BLaER1 (cell line): ENCODE measurements at regions not wholly inside any gene's neighbourhood (a gene's known extent, or its start where the extent isn't known, plus 50 kb on each side); places are given as distances from the start of the nearest gene placed in this dataset.

Experiments used
- H3K27ac ChIP-seq: shearing (Covaris generic); formaldehyde crosslinking; 2 replicates; pipeline ENCODE4 v1.8.1; 2022
- H3K27me3 ChIP-seq: shearing (Covaris generic); formaldehyde crosslinking; 2 replicates; pipeline ENCODE4 v1.8.1; 2022
- H3K36me3 ChIP-seq: shearing (Covaris generic); formaldehyde crosslinking; 2 replicates; pipeline ENCODE4 v1.8.1; 2022
- H3K4me1 ChIP-seq: shearing (Covaris generic); formaldehyde crosslinking; 2 replicates; pipeline ENCODE4 v1.8.1; 2022
- H3K4me2 ChIP-seq: shearing (Covaris generic); formaldehyde crosslinking; 2 replicates; pipeline ENCODE4 v1.8.1; 2022
- H3K4me3 ChIP-seq: shearing (Covaris generic); formaldehyde crosslinking; 2 replicates; pipeline ENCODE4 v1.8.1; 2022
- H3K9ac ChIP-seq: shearing (Covaris generic); formaldehyde crosslinking; 2 replicates; pipeline ENCODE4 v1.8.1; 2022
- H3K9me3 ChIP-seq: shearing (Covaris generic); formaldehyde crosslinking; 2 replicates; pipeline ENCODE4 v1.8.1; 2022
- H4K20me1 ChIP-seq: shearing (Covaris generic); formaldehyde crosslinking; 2 replicates; pipeline ENCODE4 v1.8.1; 2022
- Cebpa-rat ChIP-seq: shearing (Covaris generic); IDR thresholded peaks from 2 replicates; pipeline ENCODE4 v1.8.1; 2022

GRCh38 chr2:180099308-180099707 lies 92.2 kb upstream of the CWC22 start:
- Histone ChIP-seq H3K9me3 (no peaks in the 10 kb centered on the region), H3K27me3 (no peaks in the 10 kb centered on the region), H3K27ac (no peak overlapping the region), H3K4me2 (no peak overlapping the region), H3K36me3 (no peaks in the 10 kb centered on the region), H3K4me1 (no peaks in the 10 kb centered on the region), H3K4me3 (no peak overlapping the region), H3K9ac (no peak overlapping the region), H4K20me1 (no peaks in the 10 kb centered on the region)
- no peak for TF ChIP-seq Cebpa-rat

GRCh38 chr2:180085144-180085543 lies 78.0 kb upstream of the CWC22 start:
- no peak overlapping the region for H3K4me3 ChIP-seq
- no peak overlapping the region for H3K4me2 ChIP-seq
- no peak for TF ChIP-seq Cebpa-rat
- H3K27me3 ChIP-seq = no peaks in the 10 kb centered on the region
- H3K9me3 ChIP-seq = peaks cover 15% of the 10 kb centered on the region
- no peaks in the 10 kb centered on the region for H3K4me1 ChIP-seq
- no peaks in the 10 kb centered on the region for H3K36me3 ChIP-seq
- no peak overlapping the region for H3K27ac ChIP-seq
- no peak overlapping the region for H3K9ac ChIP-seq
- H4K20me1 ChIP-seq = no peaks in the 10 kb centered on the region

DNA sequence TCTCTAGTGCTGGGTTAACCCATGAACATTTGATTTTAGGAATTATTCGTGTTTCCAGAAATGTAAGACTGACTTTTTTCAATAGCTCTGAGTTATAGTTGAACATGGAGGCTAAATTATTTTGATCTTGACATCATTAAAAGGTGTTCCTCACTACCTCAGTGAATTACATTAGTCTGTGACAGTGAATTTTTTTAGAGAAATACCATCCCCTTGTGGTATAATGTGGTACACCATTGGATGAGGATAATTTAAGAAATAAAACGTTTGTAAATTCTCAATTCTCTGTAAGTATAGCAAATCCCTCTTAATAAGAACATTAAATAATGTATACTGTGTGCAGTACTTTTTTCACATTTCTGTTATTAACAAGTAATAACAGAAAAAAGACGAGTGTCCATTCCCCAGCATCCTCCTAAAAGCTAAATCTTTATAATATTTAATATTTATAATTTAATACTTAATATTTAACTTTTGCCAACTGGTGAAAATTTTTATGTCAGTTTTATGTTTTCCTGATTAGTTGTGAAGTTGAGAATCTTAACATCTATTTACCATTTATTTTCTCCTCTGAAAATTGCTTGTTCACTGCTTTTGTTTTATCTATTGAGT lies 70.3 kb upstream of the CWC22 start:
- H3K27ac ChIP-seq = no peak overlapping the region
- no peak overlapping the region for H3K9ac ChIP-seq
- H4K20me1 ChIP-seq = no peaks in the 10 kb centered on the region
- no peak overlapping the region for H3K4me3 ChIP-seq
- no peaks in the 10 kb centered on the region for H3K27me3 ChIP-seq
- H3K4me2 ChIP-seq = no peak overlapping the region
- H3K4me1 ChIP-seq = no peaks in the 10 kb centered on the region
- no peak for TF ChIP-seq Cebpa-rat
- H3K36me3 ChIP-seq = no peaks in the 10 kb centered on the region
- H3K9me3 ChIP-seq = peaks cover 15% of the 10 kb centered on the region

DNA sequence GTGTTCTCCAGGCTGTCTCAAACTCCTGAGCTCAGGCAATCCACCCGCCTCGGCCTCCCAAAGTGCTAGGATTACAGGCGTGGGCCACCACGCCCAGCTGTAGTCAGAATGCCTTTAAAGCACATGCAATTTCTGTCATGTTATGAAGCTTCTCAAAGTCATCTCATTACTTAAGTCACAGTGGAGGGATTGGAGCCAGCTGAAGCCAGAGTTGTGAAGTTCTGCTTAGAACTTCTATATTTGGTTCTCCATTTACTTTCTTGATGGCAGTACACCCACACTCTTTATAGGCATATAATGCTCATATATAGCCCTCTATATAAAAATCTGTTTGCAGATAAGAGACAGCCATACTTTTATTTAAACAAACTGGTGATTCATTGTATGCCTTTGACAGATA lies 68.8 kb upstream of the CWC22 start:
- Histone ChIP-seq H3K4me2 (no peak overlapping the region), H3K4me1 (no peaks in the 10 kb centered on the region), H3K27ac (no peak overlapping the region), H3K9ac (no peak overlapping the region), H4K20me1 (no peaks in the 10 kb centered on the region), H3K36me3 (no peaks in the 10 kb centered on the region), H3K4me3 (no peak overlapping the region), H3K9me3 (peaks cover 6% of the 10 kb centered on the region), H3K27me3 (no peaks in the 10 kb centered on the region)
- no peak for TF ChIP-seq Cebpa-rat

DNA sequence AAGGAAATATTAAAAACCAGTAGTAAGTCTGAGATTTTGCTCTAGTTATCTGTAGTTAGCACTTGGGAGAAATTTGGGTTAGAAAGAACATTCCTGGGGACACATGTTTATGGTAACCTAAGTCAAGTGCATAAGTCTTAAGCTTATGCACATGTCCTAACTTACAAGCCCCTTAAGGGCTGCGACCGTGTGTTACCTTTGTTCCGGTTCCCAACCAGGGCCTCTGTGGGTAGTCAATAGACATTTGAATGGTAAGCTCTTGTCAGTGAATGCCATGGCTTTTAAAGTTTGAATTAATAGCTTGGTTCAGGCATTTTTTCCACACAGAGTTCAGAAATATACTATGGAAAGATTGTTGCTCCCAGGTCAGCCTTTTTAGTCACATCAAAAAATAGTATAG lies 64.7 kb upstream of the CWC22 start:
- Histone ChIP-seq H3K9me3 (peaks cover 17% of the 10 kb centered on the region), H4K20me1 (no peaks in the 10 kb centered on the region), H3K4me3 (no peak overlapping the region), H3K9ac (no peak overlapping the region), H3K36me3 (0 out of 2 replicates have a peak, but pooled peaks cover 3% of the 10 kb centered on the region), H3K27me3 (no peaks in the 10 kb centered on the region), H3K4me1 (no peaks in the 10 kb centered on the region), H3K4me2 (no peak overlapping the region), H3K27ac (no peak overlapping the region)
- no peak for TF ChIP-seq Cebpa-rat

- no peaks in the 10 kb centered on the region for H4K20me1 ChIP-seq
- H3K4me3 ChIP-seq = no peak overlapping the region
- no peak for TF ChIP-seq Cebpa-rat
- H3K4me1 ChIP-seq = no peaks in the 10 kb centered on the region
- no peaks in the 10 kb centered on the region for H3K27me3 ChIP-seq
- no peak overlapping the region for H3K27ac ChIP-seq
- H3K9ac ChIP-seq = no peak overlapping the region
- no peak overlapping the region for H3K4me2 ChIP-seq
- no peaks in the 10 kb centered on the region for H3K9me3 ChIP-seq
- no peaks in the 10 kb centered on the region for H3K36me3 ChIP-seq
These were observed 56.5 kb upstream of the CWC22 start for GRCh38 chr2:180063494-180064092.

DNA sequence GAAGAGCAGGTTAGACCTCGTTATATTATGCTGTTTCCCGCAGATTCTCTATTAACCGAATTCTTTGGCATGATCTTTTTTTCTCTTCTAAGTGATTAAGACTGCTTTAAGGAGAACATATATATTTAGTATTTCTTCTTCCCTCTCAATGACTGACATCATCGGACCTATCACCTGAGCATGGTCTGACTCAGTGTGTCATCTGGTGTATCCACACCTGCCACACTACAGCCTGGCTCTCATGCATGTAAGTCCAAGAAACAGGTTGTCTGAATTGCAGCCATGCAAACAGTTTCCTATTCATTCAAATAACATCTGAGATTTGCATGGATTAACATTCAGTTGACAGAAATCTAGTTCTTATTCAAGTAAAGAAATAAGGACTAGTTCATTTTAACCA lies 55.1 kb upstream of the CWC22 start:
- TF ChIP-seq Cebpa-rat = no peak
- H3K4me3 ChIP-seq = no peak overlapping the region
- H3K36me3 ChIP-seq = no peaks in the 10 kb centered on the region
- H3K4me2 ChIP-seq = no peak overlapping the region
- no peaks in the 10 kb centered on the region for H3K4me1 ChIP-seq
- H3K27me3 ChIP-seq = no peaks in the 10 kb centered on the region
- H3K27ac ChIP-seq = no peak overlapping the region
- no peaks in the 10 kb centered on the region for H4K20me1 ChIP-seq
- H3K9ac ChIP-seq = no peak overlapping the region
- H3K9me3 ChIP-seq = no peaks in the 10 kb centered on the region

DNA sequence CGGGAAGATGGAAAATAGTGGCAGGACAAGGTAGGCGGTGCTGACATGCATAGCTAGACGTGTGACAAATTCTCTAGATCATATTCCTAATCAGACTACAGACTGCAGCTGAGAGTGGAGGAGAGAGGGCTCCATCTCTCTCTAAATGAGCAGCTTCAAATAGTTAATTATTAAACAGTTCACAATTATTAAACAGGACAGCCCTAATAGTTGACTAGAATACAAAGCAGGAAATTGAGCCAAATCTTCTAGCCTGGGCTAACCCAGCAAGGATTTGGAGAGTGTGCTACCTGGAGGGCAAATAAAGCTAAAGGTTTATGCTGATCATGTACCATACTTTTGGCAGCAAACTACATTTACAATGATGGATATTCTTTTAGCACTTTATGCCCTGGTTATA lies 54.4 kb upstream of the CWC22 start:
- Histone ChIP-seq H3K9me3 (no peaks in the 10 kb centered on the region), H3K4me2 (no peak overlapping the region), H3K36me3 (no peaks in the 10 kb centered on the region), H3K4me1 (no peaks in the 10 kb centered on the region), H3K27ac (no peak overlapping the region), H4K20me1 (no peaks in the 10 kb centered on the region), H3K4me3 (no peak overlapping the region), H3K27me3 (no peaks in the 10 kb centered on the region), H3K9ac (no peak overlapping the region)
- no peak for TF ChIP-seq Cebpa-rat

DNA sequence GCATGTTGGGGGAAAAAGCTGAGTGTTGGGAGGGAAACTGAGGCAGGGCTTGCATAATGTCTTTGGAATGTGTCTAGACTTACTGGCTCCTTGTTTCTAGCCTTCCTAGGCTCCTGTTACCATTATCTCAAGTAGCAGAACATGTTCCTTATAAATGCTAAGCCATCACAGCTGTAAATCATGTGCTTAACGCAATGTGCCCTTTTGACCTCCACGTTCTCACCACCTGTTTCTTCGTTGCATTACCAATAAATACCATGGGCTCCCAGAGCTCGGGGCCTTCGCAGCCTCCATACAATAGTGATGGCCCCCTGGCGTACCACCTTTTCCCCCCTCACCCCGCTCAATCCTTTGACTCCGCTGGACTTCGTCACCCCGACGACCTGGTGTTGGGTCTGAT lies 54.0 kb upstream of the CWC22 start:
- Histone ChIP-seq H3K4me2 (no peak overlapping the region), H3K9me3 (no peaks in the 10 kb centered on the region), H3K9ac (no peak overlapping the region), H3K27ac (no peak overlapping the region), H3K36me3 (no peaks in the 10 kb centered on the region), H3K27me3 (no peaks in the 10 kb centered on the region), H3K4me1 (no peaks in the 10 kb centered on the region), H4K20me1 (no peaks in the 10 kb centered on the region), H3K4me3 (no peak overlapping the region)
- no peak for TF ChIP-seq Cebpa-rat

- H4K20me1 ChIP-seq = no peaks in the 10 kb centered on the region
- no peak overlapping the region for H3K27ac ChIP-seq
- no peaks in the 10 kb centered on the region for H3K36me3 ChIP-seq
- no peaks in the 10 kb centered on the region for H3K9me3 ChIP-seq
- no peak overlapping the region for H3K4me2 ChIP-seq
- no peak overlapping the region for H3K4me3 ChIP-seq
- H3K27me3 ChIP-seq = no peaks in the 10 kb centered on the region
- no peak for TF ChIP-seq Cebpa-rat
- H3K9ac ChIP-seq = no peak overlapping the region
- no peaks in the 10 kb centered on the region for H3K4me1 ChIP-seq
These were observed 51.9 kb upstream of the CWC22 start for GRCh38 chr2:180058993-180059392.
